Activated T-helper 1 cell treated with anti-CD3 and anti-CD28 coated beads, Interleukin-12 subunit alpha, Interleukin-12 subunit beta, Interleukin-2, Interleukin-4 antibody, amounts not matched to agents 30 ng/mL and 10 ng/mL and 1 ng/mL, durations not matched to agents 14 hours and 24 hours and 36 hours (primary cell): ENCODE measurements at regions not wholly inside any gene's neighbourhood (a gene's known extent, or its start where the extent isn't known, plus 50 kb on each side); places are given as distances from the start of the nearest gene placed in this dataset.

Source experiments
- DNase-seq: peaks from one replicate; pipeline ENCODE4 v3.0.0; 2021; ENCODE audit warnings: low spot score
- H3K27ac Mint-ChIP-seq: one replicate; pipeline ENCODE4 v1.8.0; 2021; ENCODE audit warnings: mild to moderate bottlenecking, mixed read lengths
- H3K27me3 Mint-ChIP-seq: one replicate; pipeline ENCODE4 v1.8.0; 2022; ENCODE audit warnings: mild to moderate bottlenecking, moderate library complexity, mixed read lengths; ENCODE audit not compliant: insufficient read depth
- H3K36me3 Mint-ChIP-seq: one replicate; pipeline ENCODE4 v1.8.0; 2021; ENCODE audit warnings: low read depth, mixed read lengths
- H3K4me1 Mint-ChIP-seq: one replicate; pipeline ENCODE4 v1.8.0; 2021; ENCODE audit warnings: low read depth, mixed read lengths
- H3K4me3 Mint-ChIP-seq: one replicate; pipeline ENCODE4 v1.8.0; 2021; ENCODE audit warnings: mild to moderate bottlenecking, moderate library complexity, mixed read lengths
- H3K9me3 Mint-ChIP-seq: one replicate; pipeline ENCODE4 v1.8.0; 2021; ENCODE audit warnings: mixed read lengths
- intact Hi-C: fragments of 100-400 bp; cut with micrococcal nuclease; formaldehyde crosslinking; loops from one replicate; pipeline ENCODE4 v1.15.1; 2024

DNA sequence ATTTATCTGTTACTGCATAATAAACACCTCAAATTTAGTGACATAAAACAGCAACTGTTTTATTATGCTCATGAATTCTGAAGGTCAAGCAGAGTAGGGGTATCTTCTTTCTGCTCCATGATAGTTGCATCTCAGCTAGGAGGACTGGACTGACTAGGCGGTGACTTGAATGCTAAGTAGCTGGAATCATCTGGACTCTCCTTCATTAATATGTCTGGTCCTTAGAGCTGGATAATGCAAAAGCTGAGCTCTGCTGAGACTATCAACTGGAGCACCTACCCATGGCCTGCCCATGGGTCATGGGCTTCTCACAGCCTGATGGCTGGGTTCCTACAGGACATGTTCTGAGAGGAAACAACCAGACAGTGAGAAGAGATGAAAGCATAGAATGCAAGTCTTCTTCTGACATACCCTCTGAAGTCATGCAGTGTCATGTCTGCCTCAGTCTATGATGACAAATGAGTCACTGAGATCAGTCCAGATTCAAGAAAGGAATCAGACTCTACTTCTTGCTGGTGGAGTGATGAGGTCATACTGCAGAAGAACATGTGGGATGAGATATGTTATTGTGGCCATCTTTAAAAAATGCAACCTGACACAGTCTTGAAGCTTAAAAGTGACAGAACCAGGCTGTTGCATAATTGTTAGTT, 174.2 kb upstream of the OSR1 start:
- peaks cover 4% of the 10 kb centered on the region for H3K27me3 Mint-ChIP-seq
- H3K36me3 Mint-ChIP-seq: no peaks in the 10 kb centered on the region
- H3K4me1 Mint-ChIP-seq: no peaks in the 10 kb centered on the region
- no peak for DNase-seq
- intact Hi-C loops: no loop called here
- no peak overlapping the region for H3K27ac Mint-ChIP-seq
- H3K4me3 Mint-ChIP-seq: no peak overlapping the region
- no peaks in the 10 kb centered on the region for H3K9me3 Mint-ChIP-seq

DNA sequence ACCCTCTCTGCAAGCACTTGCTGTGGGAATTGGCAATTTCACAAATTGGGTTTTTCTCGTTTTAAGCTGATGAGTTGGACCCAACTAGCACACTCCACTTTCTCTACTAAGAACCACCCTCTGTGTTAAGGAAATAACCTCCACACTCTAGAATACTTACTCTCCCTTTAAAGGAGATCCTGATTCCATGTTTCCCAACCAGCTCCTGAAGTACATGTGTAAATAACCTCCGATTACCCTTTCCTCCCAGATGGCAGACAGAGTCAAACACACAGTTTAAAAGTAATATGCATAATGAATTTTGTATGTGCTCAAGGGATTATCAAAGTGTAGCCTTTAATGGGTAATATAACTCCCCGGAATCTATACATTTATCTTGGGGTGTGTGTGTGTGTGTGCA, 171.3 kb upstream of the OSR1 start:
- intact Hi-C loops: no loop called here
- Mint-ChIP-seq H3K27ac (no peak overlapping the region), H3K36me3 (no peaks in the 10 kb centered on the region), H3K4me1 (no peaks in the 10 kb centered on the region), H3K9me3 (no peaks in the 10 kb centered on the region), H3K27me3 (peaks cover 2% of the 10 kb centered on the region), H3K4me3 (no peak overlapping the region)
- no peak for DNase-seq

DNA sequence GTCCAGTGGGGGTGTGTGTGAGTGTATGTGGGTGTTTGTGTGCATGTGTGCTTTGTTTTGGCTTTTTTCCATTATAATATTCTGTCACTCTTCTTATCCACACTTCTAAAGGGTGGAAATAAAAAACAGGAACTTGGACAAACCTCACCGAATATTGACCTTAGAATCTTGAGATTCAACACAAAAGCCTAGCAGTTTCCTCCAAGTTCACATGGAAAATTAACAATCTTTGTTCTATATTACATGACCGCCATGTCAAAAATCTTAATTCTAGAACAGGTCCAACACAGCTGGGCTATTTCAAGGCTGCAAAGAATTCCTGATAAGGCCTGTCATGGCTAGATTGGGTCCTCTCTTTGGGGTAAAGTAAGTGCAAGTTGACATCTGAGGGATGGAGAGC, 169.3 kb upstream of the OSR1 start:
- DNase-seq: no peak
- intact Hi-C loops: no loop called here
- Mint-ChIP-seq H3K4me1 (no peaks in the 10 kb centered on the region), H3K27ac (no peak overlapping the region), H3K36me3 (no peaks in the 10 kb centered on the region), H3K27me3 (no peaks in the 10 kb centered on the region), H3K4me3 (no peak overlapping the region), H3K9me3 (no peaks in the 10 kb centered on the region)

GRCh38 chr2:19525313-19525712, 166.9 kb upstream of the OSR1 start:
- Mint-ChIP-seq H3K4me3 (no peak overlapping the region), H3K9me3 (no peaks in the 10 kb centered on the region), H3K27ac (no peak overlapping the region), H3K27me3 (no peaks in the 10 kb centered on the region), H3K4me1 (no peaks in the 10 kb centered on the region), H3K36me3 (no peaks in the 10 kb centered on the region)
- DNase-seq: no peak
- intact Hi-C loops: no loop called here

DNA sequence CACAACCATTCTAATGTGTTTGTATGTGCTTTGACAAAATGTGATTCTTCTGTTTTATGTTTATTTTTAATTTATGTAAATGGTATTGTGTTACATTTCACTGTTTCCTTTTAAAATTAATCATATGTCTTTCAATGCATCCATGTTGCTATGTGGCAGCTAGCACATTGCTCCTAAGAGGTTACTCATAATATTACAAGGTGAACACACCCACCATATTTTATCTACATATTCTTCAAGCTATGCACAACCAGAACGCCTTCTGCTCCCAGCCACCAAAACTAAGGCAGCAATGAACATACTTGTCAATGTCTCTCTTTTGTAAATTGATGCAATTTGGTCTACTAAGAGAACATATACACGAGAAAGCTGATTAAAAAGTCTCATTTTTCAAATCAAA, 160.6 kb upstream of the OSR1 start:
- intact Hi-C loops: no loop called here
- Mint-ChIP-seq H3K4me3 (no peak overlapping the region), H3K9me3 (no peaks in the 10 kb centered on the region), H3K36me3 (no peaks in the 10 kb centered on the region), H3K27ac (no peak overlapping the region), H3K27me3 (no peaks in the 10 kb centered on the region), H3K4me1 (no peaks in the 10 kb centered on the region)
- no peak for DNase-seq

DNA sequence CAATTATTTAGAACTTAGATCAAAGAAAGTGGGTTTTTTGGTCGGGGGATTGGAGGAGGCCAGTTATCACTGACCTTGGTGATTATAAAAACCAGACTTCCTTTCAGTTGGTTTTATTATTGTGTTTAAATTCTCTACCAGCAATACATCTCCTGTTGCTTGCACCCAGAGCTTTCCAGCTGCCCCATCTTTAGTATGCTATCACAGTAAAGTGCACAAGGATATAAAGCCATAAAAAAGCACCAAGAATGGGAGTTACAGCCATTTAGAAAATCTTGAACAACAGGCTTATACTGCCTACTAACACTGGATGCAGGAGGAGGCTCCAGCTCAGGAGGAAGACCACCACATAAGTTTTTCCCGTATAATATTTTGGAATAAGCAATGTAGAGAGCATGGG, 148.7 kb upstream of the OSR1 start:
- DNase-seq: no peak
- no peak overlapping the region for H3K27ac Mint-ChIP-seq
- intact Hi-C loops: no loop called here
- peaks cover 6% of the 10 kb centered on the region for H3K27me3 Mint-ChIP-seq
- H3K4me1 Mint-ChIP-seq: no peaks in the 10 kb centered on the region
- no peak overlapping the region for H3K4me3 Mint-ChIP-seq
- no peaks in the 10 kb centered on the region for H3K36me3 Mint-ChIP-seq
- no peaks in the 10 kb centered on the region for H3K9me3 Mint-ChIP-seq

DNA sequence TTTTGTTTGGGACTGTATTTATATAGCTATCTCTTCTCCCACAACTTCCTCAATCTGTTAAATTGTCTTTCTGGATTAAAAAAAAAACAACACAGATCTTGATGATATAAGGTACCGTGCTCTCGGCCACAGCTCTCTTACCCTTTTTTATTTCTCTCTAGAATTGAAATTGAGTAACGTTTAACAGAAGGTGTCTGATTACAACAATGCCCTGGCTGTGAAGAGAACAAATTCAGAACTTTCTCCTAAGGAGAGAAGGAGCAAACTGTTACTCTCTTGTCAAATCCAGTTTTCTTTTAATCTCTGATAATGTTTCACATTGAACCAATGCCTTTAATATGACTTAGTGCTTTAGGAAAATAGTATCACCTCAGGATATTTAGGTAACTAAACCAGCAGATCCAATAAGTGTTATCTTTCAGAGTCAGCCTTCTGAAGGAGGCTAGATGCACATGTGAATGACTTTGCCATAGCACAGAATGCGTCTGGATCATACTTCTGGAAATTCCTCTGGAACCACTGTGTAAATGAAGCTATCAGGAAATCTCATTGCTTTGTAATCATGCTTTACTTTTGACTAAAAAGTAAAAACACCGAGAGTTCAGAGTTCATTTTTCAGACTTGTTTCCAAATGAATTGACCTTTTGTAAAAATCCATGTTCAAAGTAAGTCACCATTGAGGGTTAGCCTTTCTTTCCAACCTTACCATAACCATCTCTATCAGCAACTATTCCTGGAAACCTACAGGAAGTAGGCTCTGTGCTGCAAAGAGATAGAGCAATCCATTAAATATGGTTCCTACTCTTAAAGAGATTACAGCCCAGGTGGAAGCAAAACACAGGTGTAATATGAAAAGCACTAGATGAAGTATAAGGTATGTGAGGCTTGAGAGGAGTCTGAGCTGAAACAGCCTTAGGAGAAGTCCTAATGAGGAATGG, 147.0 kb upstream of the OSR1 start:
- Mint-ChIP-seq H3K36me3 (no peaks in the 10 kb centered on the region), H3K4me3 (no peak overlapping the region), H3K9me3 (no peaks in the 10 kb centered on the region), H3K4me1 (no peaks in the 10 kb centered on the region), H3K27me3 (peaks cover 10% of the 10 kb centered on the region), H3K27ac (no peak overlapping the region)
- DNase-seq: no peak
- intact Hi-C loops: no loop called here

DNA sequence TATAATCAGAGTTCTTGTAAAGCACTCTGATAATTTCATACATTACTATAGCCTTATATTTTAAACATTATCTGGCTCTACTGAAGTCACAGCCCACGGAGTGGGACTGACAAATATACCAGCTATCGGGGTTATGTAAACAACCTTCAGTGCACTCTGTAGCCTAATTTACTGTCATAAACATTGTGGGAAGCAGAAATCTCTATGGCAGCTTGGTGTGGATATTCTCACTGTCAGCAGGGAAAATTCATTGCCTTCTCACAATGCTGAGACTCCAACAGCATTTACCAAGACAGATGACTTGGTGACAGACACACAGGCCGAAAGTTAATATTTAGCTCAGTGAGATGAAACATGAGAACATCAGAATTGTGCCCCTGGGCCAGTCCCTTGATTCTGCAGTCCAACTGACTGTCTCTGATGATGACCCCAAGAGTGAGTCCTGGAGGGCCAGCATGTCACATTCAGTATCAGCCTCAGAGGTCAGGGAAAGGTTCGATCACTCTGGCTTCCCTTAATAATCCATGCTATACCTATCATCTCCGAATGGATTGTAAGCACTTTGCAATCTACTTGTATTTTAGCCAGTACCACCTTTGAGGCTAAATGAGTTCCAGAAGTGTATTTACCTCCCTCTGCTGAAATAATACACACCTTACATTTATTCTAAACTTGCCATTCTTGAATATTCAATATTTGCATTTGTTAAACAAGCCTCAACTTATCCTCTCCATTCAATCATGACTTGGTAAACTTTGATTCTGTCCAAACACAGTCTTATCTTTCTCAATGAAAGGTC, 146.2 kb upstream of the OSR1 start:
- H3K27ac Mint-ChIP-seq: no peak overlapping the region
- H3K4me3 Mint-ChIP-seq: no peak overlapping the region
- H3K36me3 Mint-ChIP-seq: no peaks in the 10 kb centered on the region
- H3K9me3 Mint-ChIP-seq: no peaks in the 10 kb centered on the region
- H3K4me1 Mint-ChIP-seq: no peaks in the 10 kb centered on the region
- DNase-seq: no peak
- intact Hi-C loops: no loop called here
- H3K27me3 Mint-ChIP-seq: peaks cover 10% of the 10 kb centered on the region

DNA sequence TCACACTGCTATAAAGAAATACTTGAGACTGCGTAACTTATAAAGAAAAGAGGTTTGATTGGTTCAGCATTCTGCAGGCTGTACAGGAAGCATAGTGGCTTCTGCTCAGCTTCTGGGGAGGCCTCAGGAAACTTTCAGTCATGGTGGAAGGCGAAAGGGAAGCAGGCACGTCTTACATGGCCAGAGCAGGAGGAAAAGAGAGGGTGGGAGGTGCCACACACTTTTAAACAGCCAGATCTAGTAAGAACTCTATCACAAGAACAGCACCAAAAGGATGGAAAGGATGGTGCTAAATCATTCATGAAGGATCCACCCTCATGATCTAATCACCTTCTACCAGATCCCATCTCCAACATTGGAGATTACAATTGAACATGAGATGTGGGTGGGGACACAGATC, 145.5 kb upstream of the OSR1 start:
- Mint-ChIP-seq H3K9me3 (no peaks in the 10 kb centered on the region), H3K27ac (no peak overlapping the region), H3K4me1 (no peaks in the 10 kb centered on the region), H3K36me3 (no peaks in the 10 kb centered on the region), H3K27me3 (peaks cover 9% of the 10 kb centered on the region), H3K4me3 (no peak overlapping the region)
- intact Hi-C loops: no loop called here
- no peak for DNase-seq

DNA sequence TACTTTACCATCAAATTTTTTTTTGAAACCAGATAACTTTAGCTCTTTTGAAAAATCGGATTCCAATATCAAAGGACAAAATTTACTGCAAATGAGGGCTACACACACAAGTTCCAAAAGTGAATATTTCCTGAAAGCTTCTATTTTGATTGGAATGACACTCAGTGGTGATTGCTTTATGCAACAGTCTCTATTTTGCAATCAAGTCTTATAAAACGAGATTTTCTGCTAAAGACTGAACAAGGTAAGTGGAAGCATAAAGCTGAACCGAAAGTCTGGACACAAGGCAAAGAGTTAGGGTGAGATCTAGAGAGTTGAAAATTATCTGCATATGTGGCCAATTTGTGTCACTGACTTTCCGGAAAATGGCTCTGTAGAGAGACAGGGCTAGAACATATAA, 145.0 kb upstream of the OSR1 start:
- Mint-ChIP-seq H3K9me3 (no peaks in the 10 kb centered on the region), H3K36me3 (no peaks in the 10 kb centered on the region), H3K4me1 (no peaks in the 10 kb centered on the region), H3K27ac (no peak overlapping the region), H3K27me3 (peaks cover 6% of the 10 kb centered on the region), H3K4me3 (no peak overlapping the region)
- no peak for DNase-seq
- intact Hi-C loops: no loop called here

GRCh38 chr2:19500126-19500525, 141.7 kb upstream of the OSR1 start:
- no peaks in the 10 kb centered on the region for H3K36me3 Mint-ChIP-seq
- H3K27ac Mint-ChIP-seq: no peak overlapping the region
- H3K27me3 Mint-ChIP-seq: peaks cover 4% of the 10 kb centered on the region
- no peaks in the 10 kb centered on the region for H3K9me3 Mint-ChIP-seq
- no peaks in the 10 kb centered on the region for H3K4me1 Mint-ChIP-seq
- DNase-seq: no peak
- no peak overlapping the region for H3K4me3 Mint-ChIP-seq
- intact Hi-C loops: no loop called here

DNA sequence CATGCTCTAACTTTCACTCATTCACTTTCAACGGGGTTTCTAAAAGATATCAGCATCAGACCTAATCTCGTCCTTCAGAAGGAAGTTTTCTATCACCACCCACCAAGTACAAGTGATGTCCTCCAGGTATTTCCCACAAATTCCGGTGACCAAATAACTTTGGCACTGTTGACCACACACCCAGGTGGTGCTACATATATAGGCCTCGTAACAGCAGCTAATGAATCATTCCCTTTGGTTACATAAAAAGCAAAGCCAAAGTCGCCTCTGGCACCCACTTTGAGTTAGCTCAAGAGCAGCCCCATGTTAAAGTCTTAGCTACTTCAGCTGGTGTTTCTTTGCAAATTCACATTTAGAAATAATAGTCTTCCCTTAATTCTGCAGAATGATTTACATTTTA, 138.2 kb upstream of the OSR1 start:
- DNase-seq: no peak
- intact Hi-C loops: no loop called here
- no peaks in the 10 kb centered on the region for H3K36me3 Mint-ChIP-seq
- no peak overlapping the region for H3K27ac Mint-ChIP-seq
- no peak overlapping the region for H3K4me3 Mint-ChIP-seq
- H3K4me1 Mint-ChIP-seq: no peaks in the 10 kb centered on the region
- peaks cover 7% of the 10 kb centered on the region for H3K27me3 Mint-ChIP-seq
- no peaks in the 10 kb centered on the region for H3K9me3 Mint-ChIP-seq

- no peaks in the 10 kb centered on the region for H3K36me3 Mint-ChIP-seq
Measured at GRCh38 chr2:19494241-19494640, 135.8 kb upstream of the OSR1 start.

More at GRCh38 chr2:19494241-19494640, 135.8 kb upstream of the OSR1 start:
- intact Hi-C loops: no loop called here
- no peaks in the 10 kb centered on the region for H3K4me1 Mint-ChIP-seq
- H3K4me3 Mint-ChIP-seq: no peak overlapping the region
- DNase-seq: no peak
- no peaks in the 10 kb centered on the region for H3K9me3 Mint-ChIP-seq
- H3K27ac Mint-ChIP-seq: no peak overlapping the region
- H3K27me3 Mint-ChIP-seq: peaks cover 14% of the 10 kb centered on the region
